ENCODE measurements at regions not wholly inside any gene's neighbourhood (a gene's known extent, or its start where the extent isn't known, plus 50 kb on each side); places are given as distances from the start of the nearest gene placed in this dataset.

- no peak overlapping the region for H3K4me3 ChIP-seq (ENCODE audit: low read length)
- H3K9me3 ChIP-seq (ENCODE audit: low read depth, low read length): no peaks in the 10 kb centered on the region
- H3K27me3 ChIP-seq (ENCODE audit: insufficient read depth, low read length): no peaks in the 10 kb centered on the region
- H3K4me1 ChIP-seq (ENCODE audit: insufficient read depth, low read length): no peaks in the 10 kb centered on the region
Observed at GRCh38 chr2:16496426-16497388, 168.9 kb downstream of the CYRIA start.

- H3K27me3 ChIP-seq (ENCODE audit: insufficient read depth, low read length): no peaks in the 10 kb centered on the region
- no peak overlapping the region for H3K4me3 ChIP-seq (ENCODE audit: low read length)
- no peaks in the 10 kb centered on the region for H3K9me3 ChIP-seq (ENCODE audit: low read depth, low read length)
- no peaks in the 10 kb centered on the region for H3K4me1 ChIP-seq (ENCODE audit: insufficient read depth, low read length)
Observed at GRCh38 chr2:16495509-16496208, 170.0 kb downstream of the CYRIA start.

GRCh38 chr2:16494836-16495508 is 170.7 kb downstream of the CYRIA start:
- Histone ChIP-seq H3K9me3 (ENCODE audit: low read depth, low read length) (no peaks in the 10 kb centered on the region), H3K4me1 (ENCODE audit: insufficient read depth, low read length) (no peaks in the 10 kb centered on the region), H3K27me3 (ENCODE audit: insufficient read depth, low read length) (no peaks in the 10 kb centered on the region), H3K4me3 (ENCODE audit: low read length) (no peak overlapping the region)

GRCh38 chr2:16493788-16494187 is 171.8 kb downstream of the CYRIA start:
- no peaks in the 10 kb centered on the region for H3K27me3 ChIP-seq (ENCODE audit: insufficient read depth, low read length)
- no peaks in the 10 kb centered on the region for H3K4me1 ChIP-seq (ENCODE audit: insufficient read depth, low read length)
- H3K9me3 ChIP-seq (ENCODE audit: low read depth, low read length): no peaks in the 10 kb centered on the region
- no peak overlapping the region for H3K4me3 ChIP-seq (ENCODE audit: low read length)

GRCh38 chr2:16487686-16488085 is 177.9 kb downstream of the CYRIA start:
- Histone ChIP-seq H3K9me3 (ENCODE audit: low read depth, low read length) (no peaks in the 10 kb centered on the region), H3K4me3 (ENCODE audit: low read length) (no peak overlapping the region), H3K27me3 (ENCODE audit: insufficient read depth, low read length) (no peaks in the 10 kb centered on the region), H3K4me1 (ENCODE audit: insufficient read depth, low read length) (no peaks in the 10 kb centered on the region)

- Histone ChIP-seq H3K4me1 (ENCODE audit: insufficient read depth, low read length) (no peaks in the 10 kb centered on the region), H3K27me3 (ENCODE audit: insufficient read depth, low read length) (no peaks in the 10 kb centered on the region), H3K9me3 (ENCODE audit: low read depth, low read length) (no peaks in the 10 kb centered on the region), H3K4me3 (ENCODE audit: low read length) (no peak overlapping the region)
Observed at GRCh38 chr2:16485251-16485650, 180.4 kb downstream of the CYRIA start.

- Histone ChIP-seq H3K4me3 (ENCODE audit: low read length) (no peak overlapping the region), H3K4me1 (ENCODE audit: insufficient read depth, low read length) (no peaks in the 10 kb centered on the region), H3K27me3 (ENCODE audit: insufficient read depth, low read length) (no peaks in the 10 kb centered on the region), H3K9me3 (ENCODE audit: low read depth, low read length) (no peaks in the 10 kb centered on the region)
Observed at GRCh38 chr2:16482460-16482859, 183.2 kb downstream of the CYRIA start.

- H3K27me3 ChIP-seq (ENCODE audit: insufficient read depth, low read length): no peaks in the 10 kb centered on the region
- no peaks in the 10 kb centered on the region for H3K9me3 ChIP-seq (ENCODE audit: low read depth, low read length)
- no peaks in the 10 kb centered on the region for H3K4me1 ChIP-seq (ENCODE audit: insufficient read depth, low read length)
- no peak overlapping the region for H3K4me3 ChIP-seq (ENCODE audit: low read length)
Observed at GRCh38 chr2:16481351-16481750, 184.3 kb downstream of the CYRIA start.

- Histone ChIP-seq H3K9me3 (ENCODE audit: low read depth, low read length) (no peaks in the 10 kb centered on the region), H3K4me1 (ENCODE audit: insufficient read depth, low read length) (no peaks in the 10 kb centered on the region), H3K27me3 (ENCODE audit: insufficient read depth, low read length) (no peaks in the 10 kb centered on the region), H3K4me3 (ENCODE audit: low read length) (no peak overlapping the region)
Observed at GRCh38 chr2:16479721-16480120, 185.9 kb downstream of the CYRIA start.

GRCh38 chr2:16478434-16479210 is 187.0 kb downstream of the CYRIA start:
- H3K27me3 ChIP-seq (ENCODE audit: insufficient read depth, low read length): no peaks in the 10 kb centered on the region
- no peaks in the 10 kb centered on the region for H3K9me3 ChIP-seq (ENCODE audit: low read depth, low read length)
- no peaks in the 10 kb centered on the region for H3K4me1 ChIP-seq (ENCODE audit: insufficient read depth, low read length)
- no peak overlapping the region for H3K4me3 ChIP-seq (ENCODE audit: low read length)

GRCh38 chr2:16477648-16478047 is 188.0 kb downstream of the CYRIA start:
- Histone ChIP-seq H3K27me3 (ENCODE audit: insufficient read depth, low read length) (no peaks in the 10 kb centered on the region), H3K9me3 (ENCODE audit: low read depth, low read length) (no peaks in the 10 kb centered on the region), H3K4me3 (ENCODE audit: low read length) (no peak overlapping the region), H3K4me1 (ENCODE audit: insufficient read depth, low read length) (no peaks in the 10 kb centered on the region)

GRCh38 chr2:16476866-16477265 is 188.8 kb downstream of the CYRIA start:
- H3K9me3 ChIP-seq (ENCODE audit: low read depth, low read length): no peaks in the 10 kb centered on the region
- no peak overlapping the region for H3K4me3 ChIP-seq (ENCODE audit: low read length)
- no peaks in the 10 kb centered on the region for H3K27me3 ChIP-seq (ENCODE audit: insufficient read depth, low read length)
- H3K4me1 ChIP-seq (ENCODE audit: insufficient read depth, low read length): no peaks in the 10 kb centered on the region

- no peaks in the 10 kb centered on the region for H3K27me3 ChIP-seq (ENCODE audit: insufficient read depth, low read length)
- H3K4me3 ChIP-seq (ENCODE audit: low read length): no peak overlapping the region
- H3K9me3 ChIP-seq (ENCODE audit: low read depth, low read length): no peaks in the 10 kb centered on the region
- H3K4me1 ChIP-seq (ENCODE audit: insufficient read depth, low read length): no peaks in the 10 kb centered on the region
Observed at GRCh38 chr2:16475986-16476567, 189.6 kb downstream of the CYRIA start.

- Histone ChIP-seq H3K9me3 (ENCODE audit: low read depth, low read length) (no peaks in the 10 kb centered on the region), H3K4me3 (ENCODE audit: low read length) (no peak overlapping the region), H3K27me3 (ENCODE audit: insufficient read depth, low read length) (no peaks in the 10 kb centered on the region), H3K4me1 (ENCODE audit: insufficient read depth, low read length) (no peaks in the 10 kb centered on the region)
Observed at GRCh38 chr2:16475586-16475985, 190.0 kb downstream of the CYRIA start.
